ENCODE measurements at regions not wholly inside any gene's neighbourhood (a gene's known extent, or its start where the extent isn't known, plus 50 kb on each side); places are given as distances from the start of the nearest gene placed in this dataset.

DNA sequence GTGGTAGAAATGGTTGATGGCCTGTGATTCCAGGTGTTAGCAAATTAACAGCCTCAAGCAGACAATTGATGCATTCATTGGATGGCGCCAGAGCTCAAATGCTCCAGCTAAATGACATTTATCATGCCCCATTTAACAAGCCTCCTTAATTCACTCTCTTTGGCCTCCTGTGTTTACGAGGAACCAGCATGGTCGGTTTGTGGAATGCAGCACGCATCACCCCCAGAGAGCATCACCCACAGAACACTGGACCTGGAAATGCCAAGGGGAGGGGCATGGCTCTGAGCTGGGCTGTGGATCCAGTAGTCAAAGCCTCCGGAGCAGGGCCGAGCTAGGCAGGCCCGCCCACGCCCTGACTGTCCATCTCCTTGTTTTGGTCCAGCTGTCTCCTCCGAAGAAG, 434.0 kb downstream of the GADD45G start:
- DNase-seq (ENCODE audit: missing footprints) (no peak), ATAC-seq (no peak)
- intact Hi-C loops (cut with DNase I), result no loop called here

DNA sequence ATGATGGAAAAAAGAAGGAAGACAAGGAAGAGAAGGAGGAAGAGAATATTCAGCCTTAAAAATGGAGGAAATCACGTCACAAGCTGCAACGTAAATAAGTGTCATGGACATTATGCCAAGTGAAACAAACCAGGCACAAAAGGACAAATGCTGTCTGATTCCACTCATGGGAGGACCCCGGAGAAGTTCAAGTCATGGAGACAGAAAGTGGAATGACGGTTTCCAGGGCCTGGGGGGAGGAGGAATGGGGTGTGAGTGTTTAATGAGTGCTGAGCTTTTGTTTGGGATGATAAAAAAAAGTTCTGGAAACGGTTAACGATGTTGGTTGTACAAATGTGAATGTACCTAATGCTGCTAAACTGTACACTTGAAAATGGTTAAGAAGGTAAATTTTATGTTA, 439.5 kb downstream of the GADD45G start:
- intact Hi-C loops (cut with DNase I), result no loop called here
- DNase-seq (ENCODE audit: missing footprints) (no peak), ATAC-seq (no peak)

- intact Hi-C loops (cut with DNase I), result no loop called here
- DNase-seq (ENCODE audit: missing footprints), result no peak
- ATAC-seq, result no peak
Measured at GRCh38 chr9:90044710-90045151, 439.9 kb downstream of the GADD45G start.

DNA sequence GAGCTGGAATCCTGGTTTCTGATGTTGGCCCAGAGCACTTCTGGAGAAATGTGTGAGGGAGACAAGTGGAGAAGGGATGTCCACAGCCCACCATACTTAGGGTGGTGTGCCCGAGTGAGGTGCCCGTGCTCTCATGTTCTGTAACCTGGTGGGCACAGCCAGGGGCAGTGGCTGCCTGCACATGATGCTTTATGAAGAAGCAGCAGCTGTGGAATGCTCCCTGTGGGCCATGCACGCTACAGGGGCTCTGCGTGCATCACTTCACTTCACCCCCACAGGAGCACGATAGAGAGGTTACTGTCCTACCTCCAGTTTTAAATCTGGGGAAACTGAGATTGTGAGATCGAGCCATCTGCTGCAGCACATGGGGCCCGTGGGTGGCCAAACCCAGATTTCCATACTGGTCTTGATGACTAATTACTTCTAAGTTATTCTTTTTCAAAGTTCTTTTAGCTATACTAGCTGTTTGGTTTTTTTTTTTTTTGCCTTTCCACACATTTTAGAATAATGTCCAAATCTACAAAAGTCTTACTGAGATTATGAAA, 441.6 kb downstream of the GADD45G start:
- intact Hi-C loops (cut with DNase I), result no loop called here
- ATAC-seq, result no peak
- no peak for DNase-seq (ENCODE audit: missing footprints)

DNA sequence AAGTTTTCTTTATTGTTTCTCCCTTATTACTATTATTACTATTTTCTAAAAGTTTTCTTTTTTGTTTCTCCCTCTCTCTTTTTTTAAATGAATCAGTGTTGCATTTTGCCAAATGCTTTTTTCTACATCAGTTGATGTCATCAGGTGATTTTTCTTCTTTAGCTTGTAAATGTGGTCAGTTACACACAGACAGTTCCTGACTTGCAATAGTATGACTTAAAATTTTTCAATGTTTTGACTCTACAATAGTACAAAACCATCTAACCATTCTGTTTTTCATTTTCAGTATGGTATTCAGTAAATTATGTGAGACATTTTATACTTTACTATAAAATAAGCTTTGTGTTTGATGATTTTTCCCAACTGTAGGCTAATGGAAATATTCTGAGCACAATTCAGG, 443.0 kb downstream of the GADD45G start:
- intact Hi-C loops (cut with DNase I), result no loop called here

DNA sequence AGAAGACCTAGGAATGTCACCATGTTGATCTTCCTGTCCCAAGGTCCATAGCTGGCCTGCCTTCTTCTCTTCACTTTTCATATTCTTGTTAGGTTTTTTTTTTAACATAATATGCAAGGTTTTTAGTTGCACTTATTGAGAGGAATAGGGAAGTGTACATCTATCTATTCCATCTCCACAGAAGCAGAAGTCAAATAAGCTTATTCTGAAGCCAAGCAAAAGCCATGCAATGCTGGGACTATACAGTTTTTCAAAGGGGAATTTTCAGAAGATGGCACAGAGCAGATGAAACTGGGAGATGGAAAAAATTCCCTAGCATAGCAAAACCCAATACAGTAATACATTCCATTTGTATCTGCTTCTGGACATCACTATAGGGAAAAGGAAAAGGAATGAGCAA, 447.6 kb downstream of the GADD45G start:
- intact Hi-C loops (cut with DNase I), result no loop called here
- DNase-seq (ENCODE audit: missing footprints), result no peak
- no peak for ATAC-seq

More for the DNA sequence above, 443.0 kb downstream of the GADD45G start:
- ATAC-seq, result no peak
- no peak for DNase-seq (ENCODE audit: missing footprints)

DNA sequence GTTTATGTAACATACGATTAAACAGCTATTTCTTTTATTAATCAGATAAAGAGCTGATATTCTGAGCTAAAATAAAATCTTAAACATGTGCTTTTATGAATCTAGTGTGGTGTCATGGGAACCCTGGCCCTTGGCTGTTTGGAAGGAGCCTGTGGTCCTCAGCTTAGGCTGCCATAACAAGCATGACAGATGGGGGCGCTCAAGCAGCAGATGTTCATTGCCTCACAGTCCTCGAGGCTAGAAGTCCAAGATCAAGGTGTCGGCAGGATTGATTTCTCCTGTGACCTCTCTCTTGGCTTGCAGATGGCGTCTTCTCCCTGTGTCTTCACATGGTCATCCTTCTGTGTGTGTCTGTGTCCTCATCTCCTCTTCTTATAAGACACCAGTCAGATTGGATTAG, 448.2 kb downstream of the GADD45G start:
- DNase-seq (ENCODE audit: missing footprints), result no peak
- intact Hi-C loops (cut with DNase I), result no loop called here
- ATAC-seq, result no peak

DNA sequence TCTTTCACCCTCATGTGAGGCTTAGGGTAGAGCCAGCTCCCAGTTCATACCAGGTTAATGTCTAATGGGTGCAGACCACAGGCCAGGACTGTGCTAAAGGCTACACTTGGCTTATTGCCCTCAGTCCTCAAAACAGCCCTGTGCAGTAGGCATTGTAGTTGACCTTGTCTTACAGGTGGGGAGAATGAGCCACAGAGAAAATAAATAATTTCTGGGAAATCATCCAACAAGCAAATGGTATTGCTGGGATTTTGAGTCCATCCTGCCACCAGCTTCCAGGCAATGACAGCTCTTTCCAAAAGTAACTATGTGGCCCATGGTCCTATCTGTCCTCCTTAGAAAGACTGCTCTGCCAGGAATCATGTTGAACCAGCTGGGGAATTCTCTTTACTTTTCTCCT, 450.0 kb downstream of the GADD45G start:
- DNase-seq (ENCODE audit: missing footprints) (no peak), ATAC-seq (peak; percentile 48)
- intact Hi-C loops (cut with DNase I), result no loop called here

GRCh38 chr9:90055226-90055625, 450.4 kb downstream of the GADD45G start:
- DNase-seq (ENCODE audit: missing footprints) (no peak), ATAC-seq (no peak)
- intact Hi-C loops (cut with DNase I), result no loop called here

DNA sequence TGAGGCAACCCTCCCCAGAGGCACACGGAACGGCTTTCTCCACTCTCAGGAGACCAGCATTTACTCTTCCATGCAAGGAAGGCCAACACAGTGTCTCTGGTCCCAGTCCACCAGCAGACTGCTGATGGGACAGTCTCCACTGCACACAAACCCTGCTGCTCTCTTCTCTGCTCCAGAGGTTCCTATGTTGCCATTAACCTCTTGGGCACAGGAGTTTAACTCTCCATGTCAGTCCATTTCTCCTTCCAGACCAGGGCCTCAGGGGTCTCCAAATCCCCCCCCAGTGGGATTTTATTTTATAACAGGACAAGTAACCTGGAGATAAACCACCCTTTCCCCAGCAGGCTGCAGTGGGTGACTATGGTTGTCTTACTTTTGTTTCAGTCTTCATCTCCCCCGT, 452.5 kb downstream of the GADD45G start:
- intact Hi-C loops (cut with DNase I), result no loop called here
- DNase-seq (ENCODE audit: missing footprints), result no peak
- no peak for ATAC-seq

DNA sequence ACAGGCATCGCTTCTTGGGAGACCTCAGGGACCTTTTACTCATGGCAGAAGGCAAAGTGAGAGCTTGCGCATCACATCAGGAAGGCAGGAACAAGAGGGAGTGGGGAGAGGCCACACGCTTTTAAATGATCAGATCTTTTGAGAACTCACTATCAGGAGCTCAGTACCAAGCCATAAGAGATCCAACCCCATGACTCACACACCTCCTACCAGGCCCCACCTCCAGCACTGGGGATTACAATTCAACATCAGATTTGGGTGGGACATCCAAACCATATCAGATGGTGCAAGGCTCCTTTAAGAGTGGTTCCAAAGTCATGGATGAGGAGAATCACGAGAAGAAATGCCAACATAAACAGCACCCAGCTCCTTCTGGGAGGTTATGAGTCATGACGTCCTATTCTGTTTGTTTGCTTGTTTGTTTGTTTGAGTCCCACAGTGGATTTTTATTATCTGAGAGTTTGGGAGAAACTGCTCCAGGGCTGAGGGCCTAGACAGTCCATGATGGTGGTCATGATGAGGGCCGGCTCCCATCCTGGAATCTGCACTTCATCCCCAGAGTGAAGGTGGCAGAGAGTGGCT, 453.5 kb downstream of the GADD45G start:
- ATAC-seq, result no peak
- DNase-seq (ENCODE audit: missing footprints), result no peak
- intact Hi-C loops (cut with DNase I), result no loop called here

DNA sequence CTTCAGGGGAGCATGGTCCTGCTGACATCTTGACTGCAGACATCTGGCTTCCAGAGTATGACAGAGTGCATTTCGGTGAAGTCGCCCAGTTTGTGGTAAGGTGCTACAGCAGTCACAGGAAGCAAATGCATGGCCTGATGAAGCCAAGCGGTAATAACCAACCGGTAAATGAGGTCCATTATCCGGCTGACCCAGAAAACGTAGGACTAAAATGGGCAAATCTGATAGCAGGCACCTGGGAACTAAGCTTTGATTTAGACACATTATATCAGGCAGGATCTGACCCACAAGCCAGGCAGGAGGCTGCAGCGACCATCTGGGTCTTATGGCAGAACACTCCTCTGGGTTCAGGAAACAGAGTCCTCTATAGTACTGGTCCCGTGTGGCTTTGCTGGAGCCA, 454.6 kb downstream of the GADD45G start:
- intact Hi-C loops (cut with DNase I), result no loop called here
- no peak for ATAC-seq
- no peak for DNase-seq (ENCODE audit: missing footprints)

DNA sequence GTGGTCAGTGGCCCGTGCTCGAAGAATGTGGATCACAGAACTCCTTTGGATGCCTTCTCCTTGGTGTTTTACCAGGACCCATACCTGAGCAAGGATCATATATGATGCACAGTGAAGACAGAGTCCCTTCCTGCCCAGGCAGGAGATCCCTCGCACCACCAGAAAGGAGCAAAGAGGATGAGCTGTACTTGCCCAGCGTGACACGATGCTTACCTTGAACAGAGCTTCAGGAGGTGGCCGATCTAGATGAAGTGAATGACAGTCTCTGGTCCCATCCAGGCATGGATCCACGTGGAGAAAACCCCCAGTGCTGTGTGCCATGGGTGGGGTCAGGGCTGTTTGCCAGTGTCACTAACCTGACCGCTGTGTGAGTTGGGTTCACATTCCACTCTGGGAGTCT, 455.4 kb downstream of the GADD45G start:
- ATAC-seq (no peak), DNase-seq (ENCODE audit: missing footprints) (no peak)
- intact Hi-C loops (cut with DNase I), result no loop called here

GRCh38 chr9:90061187-90061586, 456.4 kb downstream of the GADD45G start:
- no peak for DNase-seq (ENCODE audit: missing footprints)
- no peak for ATAC-seq
- intact Hi-C loops (cut with DNase I), result no loop called here

DNA sequence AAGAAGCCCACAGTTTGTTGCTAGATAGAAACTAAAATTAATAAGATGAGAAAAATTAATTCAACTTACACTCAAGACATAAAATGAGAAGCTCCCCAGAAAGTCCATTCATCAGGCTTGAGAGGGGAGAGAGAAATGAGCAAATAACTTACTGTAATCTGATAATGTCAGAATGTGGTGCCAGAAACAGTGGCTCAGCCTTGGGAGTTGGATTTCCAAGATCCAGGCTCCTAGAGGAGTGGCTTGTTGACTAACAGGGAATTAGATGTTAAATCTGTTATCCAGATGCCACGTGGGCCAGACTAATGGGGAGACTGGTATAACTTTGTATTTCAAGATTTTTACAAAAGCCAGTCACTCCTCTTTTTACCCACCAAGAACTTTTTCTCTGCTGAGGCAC, 458.2 kb downstream of the GADD45G start:
- ATAC-seq (no peak), DNase-seq (ENCODE audit: missing footprints) (no peak)
- intact Hi-C loops (cut with DNase I), result no loop called here

DNA sequence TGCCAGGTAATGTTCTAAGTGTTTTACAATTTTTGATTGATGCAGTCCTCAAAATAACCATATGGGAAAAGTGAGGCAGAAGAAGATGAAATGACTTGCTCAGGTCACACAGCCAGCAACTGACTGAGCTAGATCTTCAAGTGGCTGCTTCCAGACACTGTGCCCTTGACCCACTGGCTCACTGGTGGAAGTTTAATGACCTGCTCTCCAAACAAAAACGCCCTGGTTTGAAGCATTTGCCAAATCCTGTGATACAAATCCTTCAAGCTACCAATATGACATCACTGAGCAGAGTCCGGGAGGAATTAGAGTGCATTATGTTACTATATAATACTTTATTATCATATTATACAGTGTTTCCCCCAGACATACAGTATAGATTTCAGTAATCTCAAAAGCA, 459.4 kb downstream of the GADD45G start:
- intact Hi-C loops (cut with DNase I), result no loop called here
- DNase-seq (ENCODE audit: missing footprints) (no peak), ATAC-seq (no peak)

DNA sequence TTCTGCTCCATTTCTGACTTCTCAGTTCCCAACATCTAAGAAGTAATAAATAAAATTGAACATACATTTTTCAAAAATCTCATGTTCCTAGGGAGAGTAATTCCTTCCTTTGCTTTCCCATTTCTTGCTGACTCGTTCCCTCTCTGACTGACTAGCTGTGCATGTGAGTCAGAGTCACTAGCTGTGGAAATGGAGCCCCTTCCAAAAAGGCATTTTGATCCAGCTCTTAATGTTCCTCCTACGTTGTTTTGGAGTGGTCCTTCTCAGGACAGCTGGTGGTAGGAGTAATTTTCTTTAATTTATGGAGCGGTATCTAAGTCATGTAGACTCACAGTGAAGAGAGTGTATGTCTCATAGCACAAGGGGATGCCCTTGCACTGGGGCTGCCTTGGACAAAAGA, 460.2 kb downstream of the GADD45G start:
- intact Hi-C loops (cut with DNase I), result no loop called here
- DNase-seq (ENCODE audit: missing footprints), result no peak
- ATAC-seq, result no peak

GRCh38 chr9:90065851-90066250, 461.0 kb downstream of the GADD45G start:
- intact Hi-C loops (cut with DNase I), result no loop called here
- no peak for ATAC-seq
- no peak for DNase-seq (ENCODE audit: missing footprints)

DNA sequence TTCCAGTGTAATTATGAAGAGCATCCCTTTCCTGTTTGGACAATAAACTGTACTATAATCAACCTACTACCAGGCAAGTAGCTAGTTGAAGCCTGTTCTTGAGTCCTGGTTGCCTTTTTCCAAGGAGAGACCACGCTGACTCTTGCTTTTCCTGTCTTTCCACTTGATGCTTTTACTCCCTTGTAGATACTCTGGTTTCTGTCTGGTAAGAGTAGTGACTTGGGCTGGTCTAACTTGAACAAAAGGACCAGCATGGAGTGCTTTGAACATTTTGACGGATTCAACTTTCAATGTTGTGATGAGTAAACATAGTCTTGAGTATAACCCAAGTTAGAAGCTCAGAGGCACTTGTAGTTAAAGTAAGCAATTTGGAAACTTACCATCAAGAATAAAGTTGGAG, 464.3 kb downstream of the GADD45G start:
- intact Hi-C loops (cut with DNase I), result no loop called here
- DNase-seq (ENCODE audit: missing footprints) (no peak), ATAC-seq (no peak)

- ATAC-seq, result no peak
- intact Hi-C loops (cut with DNase I), result no loop called here
- no peak for DNase-seq (ENCODE audit: missing footprints)
Measured at GRCh38 chr9:90070056-90070455, 465.2 kb downstream of the GADD45G start.

DNA sequence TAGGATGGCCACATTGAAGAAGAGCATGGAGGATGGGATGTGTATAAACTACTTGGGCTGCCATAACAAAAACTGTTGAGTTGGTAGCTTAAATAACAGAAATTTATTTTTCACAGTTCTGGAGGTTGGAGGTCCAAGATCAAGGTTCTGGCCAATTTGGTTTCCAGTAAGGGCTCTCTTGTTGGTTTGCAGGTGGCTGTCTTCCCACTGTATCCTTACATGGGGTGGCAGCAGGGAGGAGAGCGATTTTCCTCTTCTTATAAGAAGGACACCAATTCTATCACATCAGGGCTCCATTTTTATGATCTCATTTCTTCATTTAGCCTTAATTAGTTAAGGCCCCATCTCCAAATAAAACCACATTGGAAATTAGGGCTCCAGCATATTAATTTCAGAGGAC, 465.7 kb downstream of the GADD45G start:
- intact Hi-C loops (cut with DNase I), result no loop called here

More for the DNA sequence above, 465.7 kb downstream of the GADD45G start:
- ATAC-seq, result no peak
- no peak for DNase-seq (ENCODE audit: missing footprints)
